ENCODE measurements at regions not wholly inside any gene's neighbourhood (a gene's known extent, or its start where the extent isn't known, plus 50 kb on each side); places are given as distances from the start of the nearest gene placed in this dataset.

DNA sequence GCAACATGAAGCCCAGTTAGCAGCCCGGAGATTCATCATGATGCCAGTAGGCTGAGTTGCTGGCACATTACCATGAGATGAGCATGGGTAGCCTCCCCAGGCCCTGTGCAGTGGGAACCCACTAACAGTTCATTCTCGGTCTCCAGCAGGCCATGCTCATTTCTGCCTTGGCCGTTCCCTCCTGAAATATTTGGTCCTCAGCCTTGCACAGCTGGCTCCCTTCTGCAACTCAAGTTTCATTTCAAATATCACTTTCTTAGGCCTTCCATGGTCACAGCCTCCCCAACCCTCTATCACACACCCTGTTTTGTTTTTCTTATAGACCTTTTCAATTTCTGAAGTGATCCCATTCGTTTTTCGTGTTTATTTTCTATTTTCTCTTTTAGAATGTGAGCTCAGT is 125.4 kb upstream of the VLDLR start:
- TF ChIP-seq, protein P1, sequence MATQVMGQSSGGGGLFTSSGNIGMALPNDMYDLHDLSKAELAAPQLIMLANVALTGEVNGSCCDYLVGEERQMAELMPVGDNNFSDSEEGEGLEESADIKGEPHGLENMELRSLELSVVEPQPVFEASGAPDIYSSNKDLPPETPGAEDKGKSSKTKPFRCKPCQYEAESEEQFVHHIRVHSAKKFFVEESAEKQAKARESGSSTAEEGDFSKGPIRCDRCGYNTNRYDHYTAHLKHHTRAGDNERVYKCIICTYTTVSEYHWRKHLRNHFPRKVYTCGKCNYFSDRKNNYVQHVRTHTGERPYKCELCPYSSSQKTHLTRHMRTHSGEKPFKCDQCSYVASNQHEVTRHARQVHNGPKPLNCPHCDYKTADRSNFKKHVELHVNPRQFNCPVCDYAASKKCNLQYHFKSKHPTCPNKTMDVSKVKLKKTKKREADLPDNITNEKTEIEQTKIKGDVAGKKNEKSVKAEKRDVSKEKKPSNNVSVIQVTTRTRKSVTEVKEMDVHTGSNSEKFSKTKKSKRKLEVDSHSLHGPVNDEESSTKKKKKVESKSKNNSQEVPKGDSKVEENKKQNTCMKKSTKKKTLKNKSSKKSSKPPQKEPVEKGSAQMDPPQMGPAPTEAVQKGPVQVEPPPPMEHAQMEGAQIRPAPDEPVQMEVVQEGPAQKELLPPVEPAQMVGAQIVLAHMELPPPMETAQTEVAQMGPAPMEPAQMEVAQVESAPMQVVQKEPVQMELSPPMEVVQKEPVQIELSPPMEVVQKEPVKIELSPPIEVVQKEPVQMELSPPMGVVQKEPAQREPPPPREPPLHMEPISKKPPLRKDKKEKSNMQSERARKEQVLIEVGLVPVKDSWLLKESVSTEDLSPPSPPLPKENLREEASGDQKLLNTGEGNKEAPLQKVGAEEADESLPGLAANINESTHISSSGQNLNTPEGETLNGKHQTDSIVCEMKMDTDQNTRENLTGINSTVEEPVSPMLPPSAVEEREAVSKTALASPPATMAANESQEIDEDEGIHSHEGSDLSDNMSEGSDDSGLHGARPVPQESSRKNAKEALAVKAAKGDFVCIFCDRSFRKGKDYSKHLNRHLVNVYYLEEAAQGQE (IDR thresholded peaks at IDR 0.05; ENCODE audit: low read depth): no peak
- TF ChIP-seq EGR1 (IDR thresholded peaks at IDR 0.05) (no peak), CREB1 (IDR thresholded peaks at IDR 0.05; ENCODE audit: low read depth) (no peak), TCF12 (IDR thresholded peaks at IDR 0.05; ENCODE audit: low read depth) (no peak), TAF1 (IDR thresholded peaks at IDR 0.05; ENCODE audit: low read depth) (no peak), NFIC (IDR thresholded peaks at IDR 0.05) (no peak), CEBPB (IDR thresholded peaks at IDR 0.05) (no peak), FOXM1 (IDR thresholded peaks at IDR 0.05; ENCODE audit: borderline replicate concordance, low read depth) (no peak), RAD21 (IDR thresholded peaks at IDR 0.05; ENCODE audit: low read depth) (no peak), ZBTB7A (IDR thresholded peaks at IDR 0.05; ENCODE audit: low read depth) (no peak), TEAD4 (IDR thresholded peaks at IDR 0.05) (no peak), EP300 (IDR thresholded peaks at IDR 0.05; ENCODE audit: borderline replicate concordance) (no peak), YY1 (IDR thresholded peaks at IDR 0.05; ENCODE audit: low read depth) (no peak), MAX (IDR thresholded peaks at IDR 0.05) (no peak)
- TF ChIP-seq, protein P2, sequence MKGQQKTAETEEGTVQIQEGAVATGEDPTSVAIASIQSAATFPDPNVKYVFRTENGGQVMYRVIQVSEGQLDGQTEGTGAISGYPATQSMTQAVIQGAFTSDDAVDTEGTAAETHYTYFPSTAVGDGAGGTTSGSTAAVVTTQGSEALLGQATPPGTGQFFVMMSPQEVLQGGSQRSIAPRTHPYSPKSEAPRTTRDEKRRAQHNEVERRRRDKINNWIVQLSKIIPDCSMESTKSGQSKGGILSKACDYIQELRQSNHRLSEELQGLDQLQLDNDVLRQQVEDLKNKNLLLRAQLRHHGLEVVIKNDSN (IDR thresholded peaks at IDR 0.05): no peak

DNA sequence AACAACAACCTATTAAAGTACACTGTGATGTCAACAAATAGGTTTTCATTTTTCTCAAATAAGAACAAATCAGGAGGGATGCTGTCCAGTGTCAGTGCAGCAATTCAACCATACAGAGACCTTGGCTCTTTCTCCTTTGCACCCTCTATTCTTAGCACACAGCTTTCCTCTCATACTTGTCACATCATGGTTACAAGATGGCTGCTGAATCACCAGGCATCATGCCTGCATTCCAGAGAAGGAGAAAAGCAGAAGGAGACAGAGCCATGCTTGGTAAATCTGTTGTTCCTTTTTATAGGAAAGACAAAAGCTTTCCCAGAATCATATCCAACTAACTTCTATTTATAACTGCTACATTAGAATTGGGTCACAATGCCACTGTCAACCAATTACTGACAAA is 124.7 kb upstream of the VLDLR start:
- TF ChIP-seq CEBPB (IDR thresholded peaks at IDR 0.05) (no peak), RAD21 (IDR thresholded peaks at IDR 0.05; ENCODE audit: low read depth) (no peak), NFIC (IDR thresholded peaks at IDR 0.05) (no peak), TEAD4 (IDR thresholded peaks at IDR 0.05) (no peak), EGR1 (IDR thresholded peaks at IDR 0.05) (no peak), TCF12 (IDR thresholded peaks at IDR 0.05; ENCODE audit: low read depth) (no peak), CREB1 (IDR thresholded peaks at IDR 0.05; ENCODE audit: low read depth) (no peak)

DNA sequence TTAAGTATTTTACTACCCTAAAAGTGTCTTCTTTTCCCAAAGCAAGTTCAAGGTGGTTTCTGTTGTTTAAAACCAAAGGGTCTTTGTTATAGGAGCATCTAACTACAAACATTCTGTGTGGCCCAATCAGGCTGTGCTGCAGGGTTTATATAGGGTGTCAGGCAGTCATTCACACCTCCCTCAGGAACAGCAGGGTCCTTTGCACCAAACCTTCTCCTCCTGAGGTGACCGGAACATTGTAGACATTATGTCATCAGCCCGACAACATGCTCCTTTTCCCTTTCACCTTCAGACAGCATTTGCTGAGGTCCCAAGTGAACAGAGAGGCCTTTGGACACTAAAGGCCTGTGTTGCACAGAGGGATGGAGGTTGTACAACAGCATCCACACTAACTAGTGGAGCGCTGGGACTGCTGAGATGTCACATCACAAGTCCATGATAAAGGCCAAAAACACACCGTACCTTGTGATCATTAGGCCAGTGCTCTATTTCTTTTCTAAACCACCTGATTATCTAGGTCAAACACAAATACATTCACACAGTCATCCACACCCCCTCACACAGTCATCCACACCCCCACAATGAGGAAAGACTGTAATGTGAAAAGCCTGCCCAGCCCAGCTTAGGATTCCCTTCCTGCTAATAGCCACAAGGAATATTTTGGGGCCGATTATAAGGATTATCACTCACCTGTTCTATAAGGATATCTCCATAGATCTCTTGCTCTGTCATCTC is 123.8 kb upstream of the VLDLR start:
- no peak for TF ChIP-seq EGR1 (IDR thresholded peaks at IDR 0.05)
- TF ChIP-seq, protein P2 (IDR thresholded peaks at IDR 0.05): no peak
- TF ChIP-seq NFIC (IDR thresholded peaks at IDR 0.05): no peak

DNA sequence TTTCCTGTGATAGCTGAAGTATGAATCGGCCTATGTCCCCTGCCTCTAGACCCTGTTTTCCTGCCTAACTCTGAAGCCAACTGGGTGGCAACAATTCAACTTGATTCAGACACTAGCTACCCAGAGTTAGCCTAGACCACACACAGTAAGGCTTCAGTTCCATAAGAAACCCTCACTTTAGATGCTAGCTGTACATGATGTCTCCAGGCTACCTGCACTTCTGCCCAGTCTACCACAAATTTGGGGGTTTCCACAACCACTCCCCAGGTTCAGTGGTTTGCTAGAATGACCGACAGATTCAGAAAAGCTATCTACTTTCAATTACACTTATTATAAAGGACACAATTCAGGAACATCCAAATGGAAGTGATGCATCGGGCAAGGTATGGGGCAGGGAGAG is 119.4 kb upstream of the VLDLR start:
- TF ChIP-seq TEAD4 (IDR thresholded peaks at IDR 0.05) (no peak), RAD21 (IDR thresholded peaks at IDR 0.05; ENCODE audit: low read depth) (no peak), FOXM1 (IDR thresholded peaks at IDR 0.05; ENCODE audit: borderline replicate concordance, low read depth) (no peak), EP300 (IDR thresholded peaks at IDR 0.05; ENCODE audit: borderline replicate concordance) (no peak), CEBPB (IDR thresholded peaks at IDR 0.05) (no peak), ZBTB7A (IDR thresholded peaks at IDR 0.05; ENCODE audit: low read depth) (no peak), TAF1 (IDR thresholded peaks at IDR 0.05; ENCODE audit: low read depth) (no peak), MAX (IDR thresholded peaks at IDR 0.05) (no peak), NFIC (IDR thresholded peaks at IDR 0.05) (no peak), TCF12 (IDR thresholded peaks at IDR 0.05; ENCODE audit: low read depth) (no peak), CREB1 (IDR thresholded peaks at IDR 0.05; ENCODE audit: low read depth) (no peak), EGR1 (IDR thresholded peaks at IDR 0.05) (no peak), YY1 (IDR thresholded peaks at IDR 0.05; ENCODE audit: low read depth) (no peak)
- TF ChIP-seq, protein P2 (IDR thresholded peaks at IDR 0.05): no peak
- TF ChIP-seq, protein P1 (IDR thresholded peaks at IDR 0.05; ENCODE audit: low read depth): no peak

GRCh38 chr9:2502760-2503159 is 118.8 kb upstream of the VLDLR start:
- TF ChIP-seq RAD21 (IDR thresholded peaks at IDR 0.05; ENCODE audit: low read depth) (no peak), EGR1 (IDR thresholded peaks at IDR 0.05) (no peak), NFIC (IDR thresholded peaks at IDR 0.05) (no peak), CEBPB (IDR thresholded peaks at IDR 0.05) (no peak)
- TF ChIP-seq, protein P2 (IDR thresholded peaks at IDR 0.05): no peak
- TF ChIP-seq, protein P1 (IDR thresholded peaks at IDR 0.05; ENCODE audit: low read depth): no peak
